22Rv1 (cell line): ENCODE measurements at regions not wholly inside any gene's neighbourhood (a gene's known extent, or its start where the extent isn't known, plus 50 kb on each side); places are given as distances from the start of the nearest gene placed in this dataset.

Experiments used
- ZFX ChIP-seq: fragments of 450-650 bp; IDR thresholded peaks from 2 replicates; pipeline ENCODE4 v1.6.1; 2017; ENCODE audit warnings: antibody characterized with exemption, borderline replicate concordance
- TF ChIP-seq, protein P1 (sequence below): fragments of 450-650 bp; IDR thresholded peaks from 2 replicates; pipeline ENCODE4 v1.5.1; 2017; ENCODE audit warnings: mild to moderate bottlenecking

DNA sequence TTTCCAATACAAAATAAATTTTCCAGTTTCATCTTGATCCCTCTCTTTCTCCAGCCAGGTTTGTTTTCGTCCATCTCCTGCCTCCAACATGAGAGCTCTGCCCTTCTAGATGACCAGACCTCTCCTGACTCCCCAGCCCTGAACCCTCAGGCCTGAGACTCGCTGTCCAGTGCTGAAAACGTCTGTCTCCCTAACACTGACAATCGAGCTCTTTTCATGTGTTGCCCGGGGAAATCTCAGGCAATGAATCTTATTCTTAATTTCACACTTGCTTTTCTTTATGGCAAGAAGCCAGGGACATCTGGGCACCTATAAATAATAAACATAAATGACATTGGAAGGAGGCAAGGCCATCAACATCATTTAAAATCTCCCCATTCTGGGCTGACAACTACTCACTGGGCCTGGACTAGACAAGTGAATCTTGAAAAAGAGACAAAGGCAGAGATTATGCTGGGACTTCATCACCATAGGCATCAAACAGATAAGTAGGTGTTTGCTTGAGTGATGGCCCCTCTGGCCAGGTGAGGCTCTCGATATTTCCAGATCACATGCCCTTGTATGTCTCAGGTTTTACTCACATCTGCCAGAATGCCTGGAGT, 274.5 kb upstream of the B3GAT1 start:
- TF ChIP-seq, protein P1, sequence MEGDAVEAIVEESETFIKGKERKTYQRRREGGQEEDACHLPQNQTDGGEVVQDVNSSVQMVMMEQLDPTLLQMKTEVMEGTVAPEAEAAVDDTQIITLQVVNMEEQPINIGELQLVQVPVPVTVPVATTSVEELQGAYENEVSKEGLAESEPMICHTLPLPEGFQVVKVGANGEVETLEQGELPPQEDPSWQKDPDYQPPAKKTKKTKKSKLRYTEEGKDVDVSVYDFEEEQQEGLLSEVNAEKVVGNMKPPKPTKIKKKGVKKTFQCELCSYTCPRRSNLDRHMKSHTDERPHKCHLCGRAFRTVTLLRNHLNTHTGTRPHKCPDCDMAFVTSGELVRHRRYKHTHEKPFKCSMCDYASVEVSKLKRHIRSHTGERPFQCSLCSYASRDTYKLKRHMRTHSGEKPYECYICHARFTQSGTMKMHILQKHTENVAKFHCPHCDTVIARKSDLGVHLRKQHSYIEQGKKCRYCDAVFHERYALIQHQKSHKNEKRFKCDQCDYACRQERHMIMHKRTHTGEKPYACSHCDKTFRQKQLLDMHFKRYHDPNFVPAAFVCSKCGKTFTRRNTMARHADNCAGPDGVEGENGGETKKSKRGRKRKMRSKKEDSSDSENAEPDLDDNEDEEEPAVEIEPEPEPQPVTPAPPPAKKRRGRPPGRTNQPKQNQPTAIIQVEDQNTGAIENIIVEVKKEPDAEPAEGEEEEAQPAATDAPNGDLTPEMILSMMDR, result no peak
- TF ChIP-seq ZFX, result no peak
